K562 (cell line): ENCODE measurements at regions not wholly inside any gene's neighbourhood (a gene's known extent, or its start where the extent isn't known, plus 50 kb on each side); places are given as distances from the start of the nearest gene placed in this dataset.

Source experiments
- ATAC-seq: fragments of 200-7000 bp; cut with Tn5 transposase; 3 replicates; pipeline ENCODE4 v1.9.1; 2020; ENCODE audit warnings: moderate library complexity
- BruUV-seq: library from RNA; stranded (reverse); fragments of 400-500 nt; replicated peaks from 2 replicates; lab custom pipeline; 2021; lab: Mats Ljungman, UMichigan
- CTCF ChIA-PET: fragments of 300-600 bp; formaldehyde crosslinking; extraction: SDS; loops from one replicate; lab custom pipeline; 2021; ENCODE audit warnings: low intra/inter-chr PET ratio; lab: Yijun Ruan, JAX
- POLR2A ChIA-PET: fragments of 300-600, 350-650 bp; sonication (Branson Sonifier 250); formaldehyde crosslinking; extraction: SDS; loops from one replicate; lab custom pipeline; 2021; ENCODE audit warnings: antibody characterized with exemption, inconsistent platforms; lab: Yijun Ruan, JAX
- DNase-seq, 4 experiments: peaks; one replicate each; pipeline versions ENCODE4 v3.0.0 to v3.0.0-alpha.2; 2011 to 2018; ENCODE audit warnings: low spot score in 3 of 4, mixed read lengths in 3 of 4; ENCODE audit errors: extremely low read depth in 1 of 4
- FAIRE-seq: peaks from 2 replicates; lab custom pipeline; 2011; peaks lifted over from hg19 to GRCh38; lab: Jason Lieb, UNC
- H2AFZ ChIP-seq: 2 replicates; pipeline ENCODE4 v1.6.0; 2011; ENCODE audit warnings: low read depth, low read length, control low read depth, inconsistent platforms
- H3K27ac ChIP-seq: fragments of 200-600 bp; 3 replicates; pipeline ENCODE4 v1.8.0; 2011; ENCODE audit warnings: low read depth, mild to moderate bottlenecking, control low read depth, inconsistent platforms, low read length, moderate library complexity, mixed read lengths; ENCODE audit errors: extremely low read depth
- H3K27me3 ChIP-seq, 2 experiments: fragments of 300-600 bp in 1 of 2; 2 replicates in 1 of 2; 3 replicates in 1 of 2; pipeline versions ENCODE4 v1.6.0 to v1.8.0; 2011; ENCODE audit warnings: inconsistent platforms in 2 of 2, low read length in 2 of 2, mild to moderate bottlenecking in 1 of 2, mixed read lengths in 1 of 2, moderate library complexity in 1 of 2; ENCODE audit not compliant: control insufficient read depth in 2 of 2, insufficient read depth in 2 of 2
- H3K36me3 ChIP-seq: fragments of 300-600 bp; 3 replicates; pipeline ENCODE4 v1.8.0; 2011; ENCODE audit warnings: mild to moderate bottlenecking, low read length, inconsistent platforms; ENCODE audit not compliant: control insufficient read depth, insufficient read depth
- H3K4me1 ChIP-seq, 2 experiments: fragments of 200-600 bp in 1 of 2; replicated peaks in 1 of 2; 2 replicates in 1 of 2; 3 replicates in 1 of 2; pipeline versions ENCODE4 v1.5.1 to v1.8.0; 2011; ENCODE audit warnings: inconsistent platforms in 2 of 2, low read length in 2 of 2, mild to moderate bottlenecking in 1 of 2, mixed read lengths in 1 of 2, moderate library complexity in 1 of 2; ENCODE audit not compliant: control insufficient read depth in 2 of 2, insufficient read depth in 2 of 2
- H3K4me2 ChIP-seq: 2 replicates; pipeline ENCODE4 v1.6.1; 2011; ENCODE audit warnings: low read length, control low read depth, inconsistent platforms, mixed read lengths; ENCODE audit not compliant: insufficient read depth
- H3K4me3 ChIP-seq: fragments of 200-600 bp; sonication (generic), shearing (Covaris generic); 2 replicates; pipeline ENCODE4 v1.5.1; 2016; ENCODE audit warnings: control low read depth, inconsistent platforms
- H3K79me2 ChIP-seq: fragments of 200-600 bp; 3 replicates; pipeline ENCODE4 v1.8.0; 2011; ENCODE audit warnings: low read length, inconsistent platforms; ENCODE audit not compliant: control insufficient read depth, insufficient read depth
- H3K9ac ChIP-seq, 2 experiments: 2 replicates each; pipeline versions ENCODE4 v1.6.0 to v1.6.1; 2011; ENCODE audit warnings: low read depth in 2 of 2, low read length in 2 of 2, control low read depth in 1 of 2, inconsistent platforms in 1 of 2, mild to moderate bottlenecking in 1 of 2, mixed read lengths in 1 of 2; ENCODE audit not compliant: insufficient read depth in 1 of 2
- H3K9me1 ChIP-seq: one replicate; pipeline ENCODE4 v1.6.0; 2011; ENCODE audit warnings: inconsistent platforms, mild to moderate bottlenecking, low read length, moderate library complexity; ENCODE audit not compliant: control insufficient read depth, insufficient read depth
- H3K9me3 ChIP-seq: replicated peaks from 2 replicates; pipeline ENCODE4 v1.5.1; 2011; ENCODE audit warnings: low read depth, low read length, inconsistent platforms; ENCODE audit not compliant: control insufficient read depth, insufficient read depth
- H4K20me1 ChIP-seq: replicated peaks from 2 replicates; pipeline ENCODE4 v1.6.1; 2011; ENCODE audit warnings: low read length, inconsistent platforms, mixed read lengths; ENCODE audit not compliant: control insufficient read depth, insufficient read depth
- ARID1B ChIP-seq: fragments of 450-650 bp; IDR thresholded peaks from 2 replicates; pipeline ENCODE4 v1.6.1; 2016; ENCODE audit warnings: antibody characterized with exemption, mild to moderate bottlenecking, inconsistent platforms
- CBFA2T3 ChIP-seq: fragments of 450-650 bp; IDR thresholded peaks from 2 replicates; pipeline ENCODE4 v1.6.1; 2017
- CHD1 ChIP-seq: fragments of 200-600 bp; sonication (generic); IDR thresholded peaks from one replicate; pipeline ENCODE4 v1.6.1; 2012; ENCODE audit warnings: mild to moderate bottlenecking, moderate library complexity, low read length, inconsistent platforms
- EHMT2 ChIP-seq: fragments of 450-650 bp; IDR thresholded peaks from 2 replicates; pipeline ENCODE4 v1.6.1; 2018; ENCODE audit warnings: antibody characterized with exemption
- KHSRP ChIP-seq: fragments of 450-650 bp; IDR thresholded peaks from 2 replicates; pipeline ENCODE4 v1.6.1; 2017
- KLF1 ChIP-seq: fragments of 450-650 bp; IDR thresholded peaks from 2 replicates; pipeline ENCODE4 v1.6.1; 2016; ENCODE audit warnings: missing genetic modification characterization, missing compliant biosample characterization
- MCM5 ChIP-seq: fragments of 450-650 bp; IDR thresholded peaks from 2 replicates; pipeline ENCODE4 v1.6.1; 2016; ENCODE audit warnings: low read depth
- POLR2AphosphoS2 ChIP-seq: IDR thresholded peaks from 2 replicates; pipeline ENCODE4 v1.6.1; 2012; ENCODE audit warnings: low read length, improper control_type of control experiment
- SRF ChIP-seq, 2 experiments: fragments of 250-450, 450-650 bp in 1 of 2; sonication (Bioruptor Pico) in 1 of 2; sonication (generic) in 1 of 2; formaldehyde crosslinking; IDR thresholded peaks; 2 replicates each; pipeline versions ENCODE4 v1.5.0 to v1.5.1; 2020 to 2022; ENCODE audit warnings: mild to moderate bottlenecking in 1 of 2, missing genetic modification reagents in 1 of 2
- TEAD1 ChIP-seq, 2 experiments: fragments of 450-650 bp in 1 of 2; sonication (generic) in 1 of 2; formaldehyde crosslinking; IDR thresholded peaks; 2 replicates each; pipeline versions ENCODE4 v1.4.0 to v1.8.0; 2020 to 2022; ENCODE audit warnings: mild to moderate bottlenecking in 2 of 2, missing genetic modification reagents in 1 of 2
- ZNF124 ChIP-seq: sonication (generic); formaldehyde crosslinking; IDR thresholded peaks from 2 replicates; pipeline ENCODE4 v1.8.1; 2022; ENCODE audit warnings: missing genetic modification reagents
- ZNF174 ChIP-seq: fragments of 250-450 bp; sonication (Bioruptor Pico); IDR thresholded peaks from 2 replicates; pipeline ENCODE4 v1.4.0; 2020; ENCODE audit warnings: mild to moderate bottlenecking
- ZNF644 ChIP-seq: fragments of 200-800 bp; sonication (Bioruptor generic); IDR thresholded peaks from 2 replicates; pipeline ENCODE4 v1.6.1; 2016; ENCODE audit warnings: low read depth, missing genetic modification characterization, missing compliant biosample characterization
- WGBS: fragments of 100-300 bp; shearing (Covaris generic); methylation state at CpG from one replicate; pipeline ENCODE4 v1.1.6; 2016; ENCODE audit warnings: low coverage, mixed read lengths; ENCODE audit not compliant: insufficient coverage; ENCODE audit errors: missing lambda C conversion rate; 5-methylcytosine and 5-hydroxymethylcytosine counted together
- in situ Hi-C: fragments of 300-500 bp; cut with MboI; formaldehyde crosslinking; loops from 4 replicates; pipeline ENCODE4 v1.15.0; 2018; ENCODE audit warnings: inconsistent platforms, mixed read lengths
- intact Hi-C: fragments of 100-400 bp; cut with micrococcal nuclease; formaldehyde crosslinking; loops from 2 replicates; pipeline ENCODE4 v1.14.2; 2022

- H3K9ac ChIP-seq, result no peak overlapping the region
- H3K4me3 ChIP-seq, result no peak overlapping the region
- H3K27me3 ChIP-seq, result no peaks in the 10 kb centered on the region
- DNase-seq (no peak), ATAC-seq (no peak)
- in situ Hi-C loops, result no loop called here
- ChIA-PET POLR2A (no interaction called here), CTCF (no interaction called here)
- BruUV-seq, result no TSS peak
- no peak overlapping the region for H3K27ac ChIP-seq
- no peaks in the 10 kb centered on the region for H3K4me1 ChIP-seq
- no peaks in the 10 kb centered on the region for H3K36me3 ChIP-seq
- intact Hi-C loops, result no loop called here
- H4K20me1 ChIP-seq, result no peaks in the 10 kb centered on the region
- H3K9me3 ChIP-seq, result no peaks in the 10 kb centered on the region
- no peaks in the 10 kb centered on the region for H3K9me1 ChIP-seq
- no peaks in the 10 kb centered on the region for H3K79me2 ChIP-seq
- no peak for TF ChIP-seq KLF1 (tag)
- TF ChIP-seq TEAD1 (CRISPR knock-in tag; IDR thresholded peaks at IDR 0.05), result no peak
- no peak for TF ChIP-seq ZNF124 (CRISPR knock-in tag)
- TF ChIP-seq SRF (CRISPR knock-in tag; IDR thresholded peaks at IDR 0.05), result no peak
- TF ChIP-seq CBFA2T3, result no peak
- TF ChIP-seq MCM5, result no peak
- no peak for TF ChIP-seq ZNF174 (CRISPR knock-in tag)
- TF ChIP-seq ZNF644, result no peak
- TF ChIP-seq POLR2AphosphoS2, result no peak
- no peak for TF ChIP-seq KHSRP
- TF ChIP-seq EHMT2, result no peak
- no peak for TF ChIP-seq ARID1B
- no peak for TF ChIP-seq CHD1
- TF ChIP-seq, all 486 proteins: peak for 0
- Histone ChIP-seq H3K4me2 (no peak overlapping the region), H2AFZ (no peak overlapping the region)
- WGBS, result 0% methylated on average over 3 of the region's 3 CpGs
- FAIRE-seq, result no peak
Measured at GRCh38 chr1:60151311-60151710, 77.7 kb upstream of the C1orf87 start.
